ENCODE measurements at regions not wholly inside any gene's neighbourhood (a gene's known extent, or its start where the extent isn't known, plus 50 kb on each side); places are given as distances from the start of the nearest gene placed in this dataset.

DNA sequence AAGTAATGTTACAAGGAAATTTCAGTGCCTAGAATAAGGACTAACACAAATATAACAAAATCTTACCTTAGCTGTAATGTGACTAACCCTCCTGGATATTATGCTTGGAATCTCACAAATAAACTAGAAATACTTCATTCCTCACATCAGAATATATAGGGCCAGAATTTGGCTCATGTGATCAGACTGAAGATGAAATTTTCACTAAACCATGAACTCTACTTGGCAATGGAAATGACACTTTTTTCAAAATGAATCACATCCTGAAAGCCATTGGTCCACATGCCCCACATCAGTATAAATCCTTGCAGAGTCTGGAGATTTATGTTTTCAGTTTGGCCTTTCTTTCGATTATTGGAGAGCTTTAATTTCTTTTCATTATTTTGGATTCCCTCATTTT is 227.8 kb downstream of the NRIP1 start:
- TF ChIP-seq, protein P1, sequence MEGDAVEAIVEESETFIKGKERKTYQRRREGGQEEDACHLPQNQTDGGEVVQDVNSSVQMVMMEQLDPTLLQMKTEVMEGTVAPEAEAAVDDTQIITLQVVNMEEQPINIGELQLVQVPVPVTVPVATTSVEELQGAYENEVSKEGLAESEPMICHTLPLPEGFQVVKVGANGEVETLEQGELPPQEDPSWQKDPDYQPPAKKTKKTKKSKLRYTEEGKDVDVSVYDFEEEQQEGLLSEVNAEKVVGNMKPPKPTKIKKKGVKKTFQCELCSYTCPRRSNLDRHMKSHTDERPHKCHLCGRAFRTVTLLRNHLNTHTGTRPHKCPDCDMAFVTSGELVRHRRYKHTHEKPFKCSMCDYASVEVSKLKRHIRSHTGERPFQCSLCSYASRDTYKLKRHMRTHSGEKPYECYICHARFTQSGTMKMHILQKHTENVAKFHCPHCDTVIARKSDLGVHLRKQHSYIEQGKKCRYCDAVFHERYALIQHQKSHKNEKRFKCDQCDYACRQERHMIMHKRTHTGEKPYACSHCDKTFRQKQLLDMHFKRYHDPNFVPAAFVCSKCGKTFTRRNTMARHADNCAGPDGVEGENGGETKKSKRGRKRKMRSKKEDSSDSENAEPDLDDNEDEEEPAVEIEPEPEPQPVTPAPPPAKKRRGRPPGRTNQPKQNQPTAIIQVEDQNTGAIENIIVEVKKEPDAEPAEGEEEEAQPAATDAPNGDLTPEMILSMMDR (IDR thresholded peaks at IDR 0.05; ENCODE audit: low read depth, low read length, poor library complexity, severe bottlenecking): no peak
- TF ChIP-seq EZH2phosphoT487 (IDR thresholded peaks at IDR 0.05; ENCODE audit: borderline replicate concordance, low read length): no peak
